ENCODE measurements at regions not wholly inside any gene's neighbourhood (a gene's known extent, or its start where the extent isn't known, plus 50 kb on each side); places are given as distances from the start of the nearest gene placed in this dataset.

DNA sequence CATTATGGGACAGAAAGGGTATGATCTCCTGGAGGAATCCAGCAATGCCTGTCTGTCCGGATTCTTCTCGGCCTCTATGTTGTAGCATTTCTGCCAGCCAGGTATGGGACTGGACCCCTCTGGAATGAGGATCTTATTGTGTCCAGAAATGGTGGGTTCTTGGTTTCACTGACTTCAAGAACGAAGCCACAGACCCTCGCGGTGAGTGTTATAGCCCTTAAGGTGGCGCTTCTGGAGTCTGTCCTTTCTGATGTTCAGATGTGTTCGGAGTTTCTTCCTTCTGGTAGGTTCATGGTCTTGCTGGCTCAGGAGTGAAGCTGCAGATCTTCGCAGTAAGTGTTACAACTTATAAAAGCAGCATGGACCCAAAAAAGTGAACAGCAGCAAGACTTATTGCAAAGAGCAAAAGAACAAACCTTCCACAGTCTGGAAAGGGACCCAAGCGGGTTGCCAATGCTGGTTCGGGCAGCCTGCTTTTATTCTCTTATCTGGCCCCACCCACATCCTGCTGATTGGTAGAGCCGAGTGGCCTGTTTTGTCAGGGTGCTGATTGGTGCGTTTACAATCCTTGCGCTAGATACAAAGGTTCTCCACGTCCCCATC lies 62.3 kb upstream of the IER3 start:
- FAIRE-seq = no peak

GRCh38 chr6:30804333-30804732 lies 60.0 kb upstream of the IER3 start:
- no peak for FAIRE-seq

GRCh38 chr6:30802731-30803130 lies 58.4 kb upstream of the IER3 start:
- FAIRE-seq = no peak

GRCh38 chr6:30801950-30802349 lies 57.6 kb upstream of the IER3 start:
- FAIRE-seq = no peak

GRCh38 chr6:30800871-30801270 lies 56.5 kb upstream of the IER3 start:
- no peak for FAIRE-seq

DNA sequence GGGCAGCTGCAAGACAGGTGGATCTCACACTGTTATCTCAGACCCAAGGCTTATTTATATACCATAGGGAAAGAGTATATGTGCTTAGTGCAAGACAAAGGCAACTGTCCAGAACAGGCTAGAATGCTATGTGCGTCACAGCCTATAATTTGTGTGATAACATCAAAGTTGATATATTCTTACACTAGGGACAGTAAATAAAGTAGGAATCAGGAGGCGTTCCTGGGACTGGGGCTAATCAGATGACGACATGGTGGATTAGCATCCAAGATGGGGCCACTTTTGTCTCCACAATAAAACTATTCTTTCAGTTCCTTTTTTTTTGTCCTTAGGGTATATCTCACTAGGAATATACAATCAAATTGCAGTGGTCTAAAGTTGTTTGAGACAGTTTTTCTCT lies 54.9 kb upstream of the IER3 start:
- FAIRE-seq = no peak

DNA sequence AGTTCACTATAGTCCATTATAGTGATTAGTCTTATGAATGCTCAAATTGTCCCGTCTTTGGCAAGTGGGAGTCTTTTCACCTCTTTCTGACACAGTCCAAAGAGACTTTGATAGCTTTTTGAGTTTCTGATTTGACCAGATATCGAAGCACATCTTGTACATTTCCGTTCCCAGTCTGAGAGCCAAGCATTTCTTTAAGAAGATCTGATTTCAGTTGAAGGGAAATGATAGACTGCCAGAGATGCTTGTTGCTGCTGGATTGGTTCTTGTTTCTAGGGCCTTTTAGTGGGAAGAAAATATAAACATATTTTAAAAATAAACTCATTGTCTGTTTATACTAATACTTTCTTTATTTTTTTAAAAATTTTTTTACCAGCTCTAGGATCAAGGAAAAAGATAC lies 54.1 kb upstream of the IER3 start:
- no peak for FAIRE-seq

GRCh38 chr6:30795549-30796293 lies 51.4 kb upstream of the IER3 start:
- no peak for FAIRE-seq

All from A204.1 (cell line).